ENCODE measurements at regions not wholly inside any gene's neighbourhood (a gene's known extent, or its start where the extent isn't known, plus 50 kb on each side); places are given as distances from the start of the nearest gene placed in this dataset.
"Not testable (repeated sequence)": the region's sequence is repeated elsewhere in the genome, so short reads cannot be mapped to it uniquely, and the experiment has no call there.

DNA sequence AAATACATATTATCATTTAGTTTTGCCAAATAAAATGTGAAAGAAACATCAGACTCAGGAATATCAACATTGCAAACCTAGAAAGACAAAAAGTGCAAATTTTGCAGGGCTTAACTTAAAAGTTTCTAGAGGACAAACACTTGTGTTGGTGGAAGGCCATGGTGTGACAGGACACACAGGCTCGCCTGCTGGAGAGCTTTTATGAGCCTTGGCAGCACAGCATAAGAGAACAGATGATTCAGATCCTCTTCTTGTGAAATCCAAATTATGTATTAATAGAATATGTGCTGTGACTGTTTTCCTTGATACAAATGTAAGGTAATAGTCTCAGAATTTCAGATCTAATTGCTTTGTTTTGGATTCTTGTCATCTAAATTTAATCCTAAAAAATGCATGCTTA is 72.9 kb upstream of the ABCB5 start:
- Histone ChIP-seq H3K27me3 (ENCODE audit: low read length) (no peaks in the 10 kb centered on the region), H3K9me2 (replicated peaks; ENCODE audit: insufficient read depth, low read length) (no peaks in the 10 kb centered on the region), H3K79me2 (ENCODE audit: insufficient read depth, low read length) (no peaks in the 10 kb centered on the region), H3K36me3 (ENCODE audit: low read length) (no peaks in the 10 kb centered on the region), H3K9ac (ENCODE audit: low read length) (no peak overlapping the region), H4K20me1 (ENCODE audit: low read depth, low read length) (no peaks in the 10 kb centered on the region), H3F3A (ENCODE audit: insufficient read depth) (no peaks in the 10 kb centered on the region), H3K4me3 (ENCODE audit: insufficient read depth, low read length, poor library complexity, severe bottlenecking) (no peak overlapping the region), H3K4me2 (ENCODE audit: low read depth, low read length, poor library complexity, severe bottlenecking) (no peak overlapping the region), H2AFZ (ENCODE audit: low read depth, low read length, severe bottlenecking) (no peak overlapping the region), H3K9me3 (ENCODE audit: insufficient read depth, low read length) (no peaks in the 10 kb centered on the region), H3K27ac (ENCODE audit: low read depth, low read length) (no peak overlapping the region)
- TF ChIP-seq, protein P1, sequence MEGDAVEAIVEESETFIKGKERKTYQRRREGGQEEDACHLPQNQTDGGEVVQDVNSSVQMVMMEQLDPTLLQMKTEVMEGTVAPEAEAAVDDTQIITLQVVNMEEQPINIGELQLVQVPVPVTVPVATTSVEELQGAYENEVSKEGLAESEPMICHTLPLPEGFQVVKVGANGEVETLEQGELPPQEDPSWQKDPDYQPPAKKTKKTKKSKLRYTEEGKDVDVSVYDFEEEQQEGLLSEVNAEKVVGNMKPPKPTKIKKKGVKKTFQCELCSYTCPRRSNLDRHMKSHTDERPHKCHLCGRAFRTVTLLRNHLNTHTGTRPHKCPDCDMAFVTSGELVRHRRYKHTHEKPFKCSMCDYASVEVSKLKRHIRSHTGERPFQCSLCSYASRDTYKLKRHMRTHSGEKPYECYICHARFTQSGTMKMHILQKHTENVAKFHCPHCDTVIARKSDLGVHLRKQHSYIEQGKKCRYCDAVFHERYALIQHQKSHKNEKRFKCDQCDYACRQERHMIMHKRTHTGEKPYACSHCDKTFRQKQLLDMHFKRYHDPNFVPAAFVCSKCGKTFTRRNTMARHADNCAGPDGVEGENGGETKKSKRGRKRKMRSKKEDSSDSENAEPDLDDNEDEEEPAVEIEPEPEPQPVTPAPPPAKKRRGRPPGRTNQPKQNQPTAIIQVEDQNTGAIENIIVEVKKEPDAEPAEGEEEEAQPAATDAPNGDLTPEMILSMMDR (IDR thresholded peaks at IDR 0.05; ENCODE audit: insufficient read depth, low read length, poor library complexity, severe bottlenecking), result no peak
- TF ChIP-seq EZH2phosphoT487 (conservative IDR thresholded peaks at IDR 0.05; ENCODE audit: low read length), result no peak

GRCh38 chr7:20543500-20543899 is 72.0 kb upstream of the ABCB5 start:
- H3K27ac ChIP-seq (ENCODE audit: low read depth, low read length), result no peak overlapping the region
- no peak for TF ChIP-seq EZH2phosphoT487 (conservative IDR thresholded peaks at IDR 0.05; ENCODE audit: low read length)
- TF ChIP-seq, protein P1 (IDR thresholded peaks at IDR 0.05; ENCODE audit: insufficient read depth, low read length, poor library complexity, severe bottlenecking), result no peak

GRCh38 chr7:20545016-20545415 is 70.5 kb upstream of the ABCB5 start:
- Histone ChIP-seq H3K4me2 (ENCODE audit: low read depth, low read length, poor library complexity, severe bottlenecking) (no peak overlapping the region), H3K36me3 (ENCODE audit: low read length) (no peaks in the 10 kb centered on the region), H4K20me1 (ENCODE audit: low read depth, low read length) (no peaks in the 10 kb centered on the region)

More at GRCh38 chr7:20543500-20543899, 72.0 kb upstream of the ABCB5 start:
- Histone ChIP-seq H3K36me3 (ENCODE audit: low read length) (no peaks in the 10 kb centered on the region), H3K79me2 (ENCODE audit: insufficient read depth, low read length) (no peaks in the 10 kb centered on the region), H3K9me3 (ENCODE audit: insufficient read depth, low read length) (no peaks in the 10 kb centered on the region), H3K4me3 (ENCODE audit: insufficient read depth, low read length, poor library complexity, severe bottlenecking) (no peak overlapping the region), H4K20me1 (ENCODE audit: low read depth, low read length) (no peaks in the 10 kb centered on the region), H3K9me2 (replicated peaks; ENCODE audit: insufficient read depth, low read length) (no peaks in the 10 kb centered on the region), H2AFZ (ENCODE audit: low read depth, low read length, severe bottlenecking) (no peak overlapping the region), H3K4me2 (ENCODE audit: low read depth, low read length, poor library complexity, severe bottlenecking) (no peak overlapping the region), H3K9ac (ENCODE audit: low read length) (no peak overlapping the region), H3F3A (ENCODE audit: insufficient read depth) (no peaks in the 10 kb centered on the region), H3K27me3 (ENCODE audit: low read length) (no peaks in the 10 kb centered on the region)

GRCh38 chr7:20546958-20547357 is 68.5 kb upstream of the ABCB5 start:
- not testable (repeated sequence) for H3K4me2 ChIP-seq (ENCODE audit: low read depth, low read length, poor library complexity, severe bottlenecking); H3K27ac ChIP-seq (ENCODE audit: low read depth, low read length); H3K9ac ChIP-seq (ENCODE audit: low read length); H3K36me3 ChIP-seq (ENCODE audit: low read length); H3K9me3 ChIP-seq (ENCODE audit: insufficient read depth, low read length); H3K9me2 ChIP-seq (replicated peaks; ENCODE audit: insufficient read depth, low read length); H3K79me2 ChIP-seq (ENCODE audit: insufficient read depth, low read length); H3F3A ChIP-seq (ENCODE audit: insufficient read depth); H3K4me3 ChIP-seq (ENCODE audit: insufficient read depth, low read length, poor library complexity, severe bottlenecking); H3K27me3 ChIP-seq (ENCODE audit: low read length); H4K20me1 ChIP-seq (ENCODE audit: low read depth, low read length); H2AFZ ChIP-seq (ENCODE audit: low read depth, low read length, severe bottlenecking)

More at GRCh38 chr7:20545016-20545415, 70.5 kb upstream of the ABCB5 start:
- Histone ChIP-seq H3K27ac (ENCODE audit: low read depth, low read length) (no peak overlapping the region), H3K9me2 (replicated peaks; ENCODE audit: insufficient read depth, low read length) (no peaks in the 10 kb centered on the region), H3K9ac (ENCODE audit: low read length) (no peak overlapping the region), H3F3A (ENCODE audit: insufficient read depth) (no peaks in the 10 kb centered on the region), H2AFZ (ENCODE audit: low read depth, low read length, severe bottlenecking) (no peak overlapping the region), H3K27me3 (ENCODE audit: low read length) (no peaks in the 10 kb centered on the region), H3K9me3 (ENCODE audit: insufficient read depth, low read length) (no peaks in the 10 kb centered on the region), H3K79me2 (ENCODE audit: insufficient read depth, low read length) (no peaks in the 10 kb centered on the region), H3K4me3 (ENCODE audit: insufficient read depth, low read length, poor library complexity, severe bottlenecking) (no peak overlapping the region)
- TF ChIP-seq, protein P1 (IDR thresholded peaks at IDR 0.05; ENCODE audit: insufficient read depth, low read length, poor library complexity, severe bottlenecking), result no peak
- no peak for TF ChIP-seq EZH2phosphoT487 (conservative IDR thresholded peaks at IDR 0.05; ENCODE audit: low read length)

All from SU-DHL-6 (cell line).